ENCODE measurements at regions not wholly inside any gene's neighbourhood (a gene's known extent, or its start where the extent isn't known, plus 50 kb on each side); places are given as distances from the start of the nearest gene placed in this dataset.

DNA sequence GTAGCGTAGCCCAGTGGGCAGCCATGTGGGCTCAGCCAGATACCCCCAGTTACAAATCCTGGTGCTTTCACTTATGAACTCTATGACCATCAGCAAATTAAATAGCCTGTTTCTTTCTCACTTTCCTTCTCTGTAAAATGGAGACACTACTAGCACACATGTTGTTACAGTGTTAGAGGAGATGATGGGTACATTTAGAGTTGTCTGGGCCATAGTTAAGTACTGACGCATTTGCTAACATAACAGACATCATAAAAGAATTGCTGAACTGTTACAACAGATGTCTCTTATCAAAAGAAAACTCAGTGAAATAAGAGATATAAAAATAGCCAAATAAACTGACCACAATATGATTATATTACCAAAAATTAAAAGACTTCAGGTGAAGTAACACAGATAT is 69.9 kb upstream of the DOK5 start:
- no peaks in the 10 kb centered on the region for H3K79me2 ChIP-seq (ENCODE audit: insufficient read depth, low read length)
- no peak overlapping the region for H3K4me3 ChIP-seq (ENCODE audit: low read depth in 1 of 2, low read length in 2 of 2)
- no peaks in the 10 kb centered on the region for H3K36me3 ChIP-seq (ENCODE audit: insufficient read depth, low read length)
- H3K9ac ChIP-seq (ENCODE audit: low read depth, low read length) = no peak overlapping the region
- H3K9me3 ChIP-seq (ENCODE audit: insufficient read depth, low read length, severe bottlenecking) = no peaks in the 10 kb centered on the region
- no peak overlapping the region for H3K4me2 ChIP-seq (ENCODE audit: insufficient read depth, low read length)
- no peak overlapping the region for H3K27ac ChIP-seq (ENCODE audit: low read length)
- TF ChIP-seq EZH2 (IDR thresholded peaks at IDR 0.05; ENCODE audit: borderline replicate concordance, low read depth, low read length, severe bottlenecking) (no peak), CTCF (IDR thresholded peaks at IDR 0.05; ENCODE audit: borderline replicate concordance, extremely low read depth, low read length, poor library complexity, severe bottlenecking) (no peak)
- no peaks in the 10 kb centered on the region for H4K20me1 ChIP-seq (ENCODE audit: insufficient read depth, low read length)
- no peaks in the 10 kb centered on the region for H3K4me1 ChIP-seq (ENCODE audit: insufficient read depth, low read length)
- H2AFZ ChIP-seq (ENCODE audit: low read depth, low read length) = no peak overlapping the region
- DNase-seq (no peak), ATAC-seq (ENCODE audit: insufficient read depth, low read depth) (no peak)
- H3K27me3 ChIP-seq (ENCODE audit: insufficient read depth, low read length, poor library complexity) = peaks cover 14% of the 10 kb centered on the region

- peaks cover 14% of the 10 kb centered on the region for H3K27me3 ChIP-seq (ENCODE audit: insufficient read depth, low read length, poor library complexity)
Measured at GRCh38 chr20:54407459-54407858, 67.9 kb upstream of the DOK5 start.

DNA sequence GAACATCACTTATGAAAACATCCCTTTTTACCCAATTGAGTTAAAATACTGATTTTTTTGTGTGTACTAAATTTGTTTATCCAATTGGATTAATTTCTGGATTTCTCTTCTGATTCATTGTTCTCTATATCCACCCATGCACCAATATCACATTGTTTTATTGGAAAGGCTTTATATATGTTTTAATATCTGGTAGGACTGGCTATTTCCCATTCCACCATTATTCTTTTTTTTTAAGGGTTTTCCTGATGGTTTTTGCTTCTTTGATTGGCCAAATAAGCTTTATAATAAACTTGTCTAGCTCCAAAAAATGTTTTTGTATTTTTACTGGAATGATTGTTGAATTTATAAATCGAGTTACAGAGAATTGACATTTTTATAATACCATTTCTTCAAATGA is 59.4 kb upstream of the DOK5 start:
- no peak overlapping the region for H3K27ac ChIP-seq (ENCODE audit: low read length)
- H3K4me3 ChIP-seq (ENCODE audit: low read depth in 1 of 2, low read length in 2 of 2) = no peak overlapping the region
- H3K79me2 ChIP-seq (ENCODE audit: insufficient read depth, low read length) = no peaks in the 10 kb centered on the region
- no peak for ATAC-seq (ENCODE audit: insufficient read depth, low read depth)
- H3K27me3 ChIP-seq (ENCODE audit: insufficient read depth, low read length, poor library complexity) = peaks cover 4% of the 10 kb centered on the region
- H3K36me3 ChIP-seq (ENCODE audit: insufficient read depth, low read length) = no peaks in the 10 kb centered on the region
- no peak overlapping the region for H3K4me2 ChIP-seq (ENCODE audit: insufficient read depth, low read length)
- TF ChIP-seq CTCF (IDR thresholded peaks at IDR 0.05; ENCODE audit: borderline replicate concordance, extremely low read depth, low read length, poor library complexity, severe bottlenecking) (no peak), EZH2 (IDR thresholded peaks at IDR 0.05; ENCODE audit: borderline replicate concordance, low read depth, low read length, severe bottlenecking) (no peak)
- H3K9me3 ChIP-seq (ENCODE audit: insufficient read depth, low read length, severe bottlenecking) = no peaks in the 10 kb centered on the region
- no peak overlapping the region for H3K9ac ChIP-seq (ENCODE audit: low read depth, low read length)
- DNase-seq = no peak
- no peaks in the 10 kb centered on the region for H4K20me1 ChIP-seq (ENCODE audit: insufficient read depth, low read length)
- H3K4me1 ChIP-seq (ENCODE audit: insufficient read depth, low read length) = no peaks in the 10 kb centered on the region
- no peak overlapping the region for H2AFZ ChIP-seq (ENCODE audit: low read depth, low read length)

More at GRCh38 chr20:54407459-54407858, 67.9 kb upstream of the DOK5 start:
- Histone ChIP-seq H3K36me3 (ENCODE audit: insufficient read depth, low read length) (no peaks in the 10 kb centered on the region), H2AFZ (ENCODE audit: low read depth, low read length) (no peak overlapping the region), H3K9me3 (ENCODE audit: insufficient read depth, low read length, severe bottlenecking) (no peaks in the 10 kb centered on the region), H3K79me2 (ENCODE audit: insufficient read depth, low read length) (no peaks in the 10 kb centered on the region), H3K27ac (ENCODE audit: low read length) (no peak overlapping the region), H3K9ac (ENCODE audit: low read depth, low read length) (no peak overlapping the region), H4K20me1 (ENCODE audit: insufficient read depth, low read length) (no peaks in the 10 kb centered on the region), H3K4me3 (ENCODE audit: low read depth in 1 of 2, low read length in 2 of 2) (no peak overlapping the region), H3K4me2 (ENCODE audit: insufficient read depth, low read length) (no peak overlapping the region), H3K4me1 (ENCODE audit: insufficient read depth, low read length) (no peaks in the 10 kb centered on the region)
- ATAC-seq (ENCODE audit: insufficient read depth, low read depth) (no peak), DNase-seq (no peak)
- TF ChIP-seq EZH2 (IDR thresholded peaks at IDR 0.05; ENCODE audit: borderline replicate concordance, low read depth, low read length, severe bottlenecking) (no peak), CTCF (IDR thresholded peaks at IDR 0.05; ENCODE audit: borderline replicate concordance, extremely low read depth, low read length, poor library complexity, severe bottlenecking) (no peak)

DNA sequence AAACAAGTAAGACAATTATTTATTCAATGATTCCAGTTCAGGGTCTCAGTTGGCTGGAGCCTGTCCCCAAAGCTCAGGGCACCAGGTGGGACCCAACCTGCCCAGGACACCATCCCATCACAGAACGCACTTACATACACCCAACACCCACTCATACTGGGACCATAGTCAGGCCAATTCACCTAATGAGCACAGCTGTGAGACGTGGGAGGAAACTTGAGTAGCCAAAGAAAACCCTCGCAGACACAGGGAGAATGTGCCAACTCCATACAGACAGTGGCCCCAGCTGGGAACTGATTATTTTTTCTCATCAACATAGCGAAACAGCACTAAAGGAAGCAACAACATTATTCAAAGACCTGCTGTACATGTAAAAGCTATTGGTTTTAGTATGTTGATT is 58.6 kb upstream of the DOK5 start:
- no peak overlapping the region for H3K4me3 ChIP-seq (ENCODE audit: low read depth in 1 of 2, low read length in 2 of 2)
- H4K20me1 ChIP-seq (ENCODE audit: insufficient read depth, low read length) = no peaks in the 10 kb centered on the region
- H3K27me3 ChIP-seq (ENCODE audit: insufficient read depth, low read length, poor library complexity) = peaks cover 4% of the 10 kb centered on the region
- TF ChIP-seq CTCF (IDR thresholded peaks at IDR 0.05; ENCODE audit: borderline replicate concordance, extremely low read depth, low read length, poor library complexity, severe bottlenecking) (no peak), EZH2 (IDR thresholded peaks at IDR 0.05; ENCODE audit: borderline replicate concordance, low read depth, low read length, severe bottlenecking) (no peak)
- H3K4me2 ChIP-seq (ENCODE audit: insufficient read depth, low read length) = no peak overlapping the region
- DNase-seq = no peak
- H3K9me3 ChIP-seq (ENCODE audit: insufficient read depth, low read length, severe bottlenecking) = no peaks in the 10 kb centered on the region
- H3K27ac ChIP-seq (ENCODE audit: low read length) = no peak overlapping the region
- H3K4me1 ChIP-seq (ENCODE audit: insufficient read depth, low read length) = no peaks in the 10 kb centered on the region
- no peak overlapping the region for H3K9ac ChIP-seq (ENCODE audit: low read depth, low read length)
- no peak overlapping the region for H2AFZ ChIP-seq (ENCODE audit: low read depth, low read length)
- H3K36me3 ChIP-seq (ENCODE audit: insufficient read depth, low read length) = no peaks in the 10 kb centered on the region
- ATAC-seq (ENCODE audit: insufficient read depth, low read depth) = no peak
- H3K79me2 ChIP-seq (ENCODE audit: insufficient read depth, low read length) = no peaks in the 10 kb centered on the region

Data from DND-41 (cell line).